Stimulated activated CD8-positive, alpha-beta memory T cell treated with anti-CD3 and anti-CD28 coated beads, Interleukin-7, amount 100 ng/mL, for 48 hours (primary cell): ENCODE measurements at regions not wholly inside any gene's neighbourhood (a gene's known extent, or its start where the extent isn't known, plus 50 kb on each side); places are given as distances from the start of the nearest gene placed in this dataset.

ENCODE experiments used
- DNase-seq, 2 donors: peaks; one replicate each; pipeline ENCODE4 v3.0.0-alpha.2; 2020; ENCODE audit warnings: low read depth in 1 of 2; ENCODE audit errors: extremely low read depth in 1 of 2

GRCh38 chr6:153790876-153791473, 248.1 kb upstream of the OPRM1 start:
- DNase-seq, result no peak

GRCh38 chr6:153790048-153790447, 249.0 kb upstream of the OPRM1 start:
- no peak for DNase-seq

DNA sequence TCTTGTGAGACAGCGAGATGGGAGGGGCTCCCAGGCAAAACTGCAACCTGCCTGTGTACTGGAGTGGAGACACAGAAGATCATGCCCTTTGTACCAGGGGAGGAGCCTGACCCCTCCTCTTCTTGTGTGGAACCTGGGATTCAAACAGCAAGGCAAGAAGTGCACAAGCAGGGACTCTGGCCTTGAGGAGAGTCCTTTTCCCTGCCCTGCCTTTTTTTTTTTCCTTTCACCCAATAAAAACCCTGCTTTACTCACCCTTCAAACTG, 251.8 kb upstream of the OPRM1 start:
- no peak for DNase-seq

DNA sequence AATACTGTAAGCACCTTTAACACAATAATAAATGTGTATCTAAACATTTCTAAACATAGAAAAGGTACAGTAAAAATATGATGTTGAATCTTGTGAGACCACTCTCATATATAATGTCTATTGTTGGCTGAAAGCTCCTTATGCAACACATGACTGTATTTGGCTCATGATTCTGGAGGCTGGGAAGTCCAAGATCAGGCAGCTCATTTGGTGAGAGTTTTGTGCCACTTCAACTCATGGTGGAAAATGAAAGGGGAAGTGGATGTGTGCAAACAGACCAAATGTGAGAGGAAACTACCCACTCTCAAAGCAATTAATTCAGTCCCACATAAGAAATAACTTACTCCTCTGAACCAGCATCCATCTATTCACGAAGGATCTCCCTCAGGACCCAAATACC, 257.7 kb upstream of the OPRM1 start:
- DNase-seq, result no peak

DNA sequence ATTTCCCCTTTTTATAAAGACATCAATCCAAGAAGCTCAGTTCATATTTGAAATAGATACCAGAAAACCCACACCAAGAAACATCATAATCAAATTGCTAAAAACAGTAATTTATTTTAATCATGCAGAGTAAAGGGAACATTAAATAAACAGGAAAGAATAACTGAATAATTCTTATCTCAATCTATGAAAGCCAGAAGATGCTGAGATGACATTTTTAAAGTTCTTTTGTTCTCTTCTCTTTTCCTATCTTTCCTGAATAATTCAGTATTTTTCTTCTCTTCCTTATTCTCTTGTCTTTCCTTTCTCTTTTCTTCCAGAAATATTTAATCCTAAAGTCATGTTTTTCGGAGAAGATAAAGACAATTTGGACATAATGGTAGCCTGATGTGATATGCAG, 259.0 kb upstream of the OPRM1 start:
- DNase-seq, result no peak

DNA sequence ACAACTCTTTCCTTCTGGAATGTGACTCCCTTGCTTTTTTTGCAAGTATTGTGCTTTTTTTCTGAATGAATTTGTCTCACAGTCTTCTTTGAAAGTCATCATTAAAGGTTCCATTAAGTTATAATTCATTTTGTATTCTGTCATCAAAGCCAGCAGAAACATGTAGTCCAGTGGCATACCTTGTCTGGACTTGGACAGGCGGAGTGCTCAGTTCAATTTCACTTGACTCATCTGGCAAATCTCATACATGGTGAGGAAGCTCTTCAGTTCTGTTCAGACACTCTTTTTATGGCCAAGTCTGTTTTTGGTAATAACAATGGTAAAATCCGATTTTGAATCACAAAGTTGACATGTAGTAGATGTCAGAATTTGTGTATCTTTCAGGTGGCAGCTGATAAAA, 260.8 kb upstream of the OPRM1 start:
- no peak for DNase-seq

- DNase-seq, result no peak
Measured at GRCh38 chr6:153771577-153771976, 267.5 kb upstream of the OPRM1 start.

DNA sequence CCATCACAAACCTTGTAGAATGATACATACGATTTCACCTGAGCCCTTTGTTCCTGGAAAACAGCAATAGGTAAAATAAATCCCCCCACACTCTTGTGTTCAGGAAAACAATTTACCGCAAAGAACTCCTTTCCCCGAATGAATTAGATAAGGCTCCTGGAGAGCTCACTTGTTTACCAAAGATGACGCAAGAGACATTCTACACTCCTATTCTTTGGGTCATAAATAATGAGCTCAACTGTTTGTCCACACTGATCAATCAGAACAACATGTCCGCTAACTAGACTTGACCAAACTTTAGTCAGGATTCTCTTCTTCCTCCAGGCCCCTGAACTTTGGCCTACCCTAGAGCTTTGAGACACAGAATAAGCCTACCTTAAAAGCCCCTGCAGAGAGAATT, 271.9 kb upstream of the OPRM1 start:
- DNase-seq, result no peak

- no peak for DNase-seq
Measured at GRCh38 chr6:153758516-153758915, 280.5 kb upstream of the OPRM1 start.

GRCh38 chr6:153735761-153736160, 303.3 kb upstream of the OPRM1 start:
- DNase-seq, result no peak

- no peak for DNase-seq
Measured at GRCh38 chr6:153729189-153729588, 309.9 kb upstream of the OPRM1 start.

- DNase-seq, result no peak
Measured at GRCh38 chr6:153727885-153728284, 311.2 kb upstream of the OPRM1 start.

DNA sequence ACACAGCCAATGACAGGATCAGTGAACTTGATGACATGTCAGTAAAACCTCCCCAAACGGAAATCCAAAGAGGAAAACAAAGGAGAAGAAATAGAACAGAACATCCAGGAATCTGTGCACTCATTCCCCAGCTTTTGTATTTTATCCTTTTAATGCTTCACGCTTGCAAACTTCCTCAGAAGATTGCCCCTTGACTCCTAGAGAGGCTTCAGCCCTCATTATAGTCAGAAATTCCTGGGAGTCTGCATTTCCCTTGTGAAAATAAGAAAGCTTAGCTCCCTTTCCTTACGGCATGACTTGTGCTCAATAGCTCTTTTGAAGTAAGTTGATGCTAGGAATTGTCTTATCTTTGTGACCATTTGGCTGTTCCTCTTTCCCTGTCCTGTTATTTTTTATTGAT, 313.6 kb upstream of the OPRM1 start:
- DNase-seq, result no peak

GRCh38 chr6:153720732-153721131, 318.3 kb upstream of the OPRM1 start:
- no peak for DNase-seq

DNA sequence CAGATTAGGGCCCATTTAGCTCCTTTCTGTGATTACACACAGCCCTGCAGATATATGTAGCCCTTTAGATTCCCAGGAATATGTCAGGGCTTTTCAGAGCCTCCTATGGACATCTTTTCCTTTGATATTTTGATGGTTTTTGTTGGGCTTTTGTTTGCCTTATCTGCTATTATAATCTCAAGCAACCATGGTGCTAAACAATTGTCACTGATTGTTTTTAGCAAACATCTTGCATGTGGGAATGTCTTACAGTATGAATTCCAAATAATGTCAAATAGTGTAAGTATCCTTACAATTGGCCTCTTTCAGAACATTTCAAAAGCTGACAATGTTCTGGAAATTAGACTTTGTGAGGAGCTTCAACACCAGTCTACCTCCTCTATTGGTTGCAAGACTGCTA, 333.6 kb upstream of the OPRM1 start:
- DNase-seq, result no peak

DNA sequence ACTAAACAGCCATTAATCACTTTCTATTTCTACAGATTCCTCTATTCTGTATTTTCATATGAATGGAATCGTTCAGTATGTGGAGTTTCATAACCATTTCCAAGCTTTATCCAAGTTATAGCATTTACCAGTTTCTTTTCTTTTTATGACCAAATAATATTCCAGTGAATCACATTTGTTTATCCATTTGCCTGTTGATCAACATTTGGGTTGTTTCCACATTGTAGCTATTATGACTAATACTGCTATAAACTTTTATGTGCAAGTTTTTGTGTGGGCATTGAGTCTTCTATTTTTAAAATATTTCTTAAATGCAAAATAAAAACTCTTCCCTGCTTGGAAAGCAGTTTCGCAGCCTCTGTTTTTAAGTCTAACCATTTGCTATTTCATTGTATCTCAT, 336.4 kb upstream of the OPRM1 start:
- DNase-seq, result no peak

DNA sequence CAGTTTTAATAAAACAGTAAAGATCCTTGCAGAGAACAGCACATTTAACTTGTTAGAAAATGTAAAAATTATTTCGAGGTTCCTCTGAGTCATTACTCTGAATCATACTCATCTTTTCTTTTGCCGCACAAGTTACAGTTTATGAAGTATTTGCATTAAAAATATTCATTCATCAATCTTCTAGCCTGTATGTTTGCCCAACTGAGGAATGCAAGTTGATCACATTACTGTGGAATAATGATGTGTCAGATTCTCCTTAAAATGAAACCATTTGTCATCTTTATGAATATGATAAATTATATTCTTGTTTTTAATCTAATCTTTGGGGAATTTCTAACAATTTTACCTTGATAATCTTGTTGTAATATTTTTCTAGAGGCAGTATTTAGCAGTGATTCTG, 340.4 kb upstream of the OPRM1 start:
- no peak for DNase-seq

DNA sequence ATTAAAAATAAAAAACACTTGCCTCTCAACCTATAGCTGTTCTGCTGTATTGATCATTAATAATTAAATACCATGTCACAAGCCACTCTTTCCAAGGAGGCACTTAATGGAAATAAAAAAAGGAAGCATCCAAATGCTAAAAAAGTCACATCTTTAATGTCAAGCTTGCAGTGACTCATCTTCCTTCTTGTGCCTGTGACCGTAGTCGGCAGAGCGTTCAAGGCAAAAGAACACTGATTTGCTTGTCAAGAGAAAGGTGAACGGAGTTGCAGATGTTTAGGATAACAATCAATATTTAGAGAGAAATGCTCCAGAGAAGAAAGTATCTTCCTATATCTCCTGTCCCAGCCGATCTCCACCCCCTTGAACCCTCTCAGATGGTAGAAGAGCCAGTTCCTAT, 341.0 kb upstream of the OPRM1 start:
- no peak for DNase-seq

- no peak for DNase-seq
Measured at GRCh38 chr6:153677522-153677921, 361.5 kb upstream of the OPRM1 start.

DNA sequence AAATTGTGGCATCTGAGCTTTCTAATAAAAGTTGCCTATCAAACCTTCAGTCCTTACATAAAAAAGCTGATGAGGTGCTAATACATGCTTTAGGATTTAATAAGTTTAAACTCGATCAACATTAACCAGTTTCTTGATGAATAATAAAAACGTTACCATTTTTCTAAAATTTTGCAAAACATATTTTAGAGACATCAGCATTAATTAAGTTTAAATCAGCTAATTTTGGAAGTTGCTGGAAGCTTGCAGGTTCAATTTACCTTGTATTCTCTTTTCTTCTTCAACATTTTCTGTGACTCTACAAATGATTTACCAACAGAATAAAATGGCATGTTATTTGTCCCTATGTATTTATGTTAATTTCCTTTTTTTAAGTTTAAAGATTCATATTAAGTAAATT, 365.3 kb upstream of the OPRM1 start:
- DNase-seq, result no peak

DNA sequence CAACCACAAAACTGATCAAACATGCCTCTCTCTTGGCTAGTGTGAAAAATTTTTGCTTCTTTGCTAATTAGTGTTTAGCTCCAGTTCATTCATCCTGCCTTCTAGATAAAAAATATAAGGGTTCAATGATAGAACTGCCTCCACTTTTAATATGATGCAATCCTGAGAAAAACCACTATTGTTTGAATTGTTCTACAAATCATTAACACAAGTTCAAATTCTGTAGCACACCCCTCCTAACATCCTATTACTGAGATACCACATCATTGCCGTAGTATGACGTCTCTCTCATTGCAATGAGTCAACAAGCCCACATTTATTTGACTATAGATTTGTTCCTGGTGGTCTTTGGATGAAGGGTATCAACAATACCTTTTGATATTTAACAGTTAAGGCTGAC, 365.8 kb upstream of the OPRM1 start:
- DNase-seq, result no peak

DNA sequence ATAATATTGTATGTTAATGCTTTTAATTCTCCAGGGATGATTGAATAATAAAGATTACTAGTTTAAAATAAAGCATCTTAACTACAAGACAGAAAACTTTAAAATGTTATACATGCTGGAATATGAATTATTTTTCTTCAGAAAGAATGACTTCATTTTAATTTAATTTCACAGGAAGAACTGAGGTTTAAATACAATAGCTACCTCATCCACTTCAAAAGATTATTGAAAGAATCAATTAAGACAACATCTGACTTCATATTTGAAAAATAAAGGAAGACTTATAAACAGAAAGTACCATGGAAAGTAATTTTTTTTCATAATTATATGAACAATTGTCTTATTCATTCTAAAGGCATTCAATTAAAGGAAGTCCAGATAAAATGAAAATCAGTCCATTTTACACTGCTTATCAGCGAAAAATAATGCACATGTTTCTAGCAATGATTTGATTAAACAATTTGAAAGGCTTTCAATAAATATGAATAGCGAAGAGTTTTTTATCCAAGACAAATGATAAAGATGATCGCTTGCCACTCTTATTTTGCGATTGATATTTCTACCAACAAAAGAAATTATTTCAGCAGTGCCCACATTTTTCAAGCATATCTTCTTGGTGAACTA, 368.5 kb upstream of the OPRM1 start:
- no peak for DNase-seq

GRCh38 chr6:153668758-153669157, 370.3 kb upstream of the OPRM1 start:
- no peak for DNase-seq
